Muscle layer of duodenum (tissue), 2 donors: ENCODE measurements at regions not wholly inside any gene's neighbourhood (a gene's known extent, or its start where the extent isn't known, plus 50 kb on each side); places are given as distances from the start of the nearest gene placed in this dataset.

Experiments
- H3K27ac ChIP-seq: one replicate; pipeline ENCODE4 v1.7.0; 2013; ENCODE audit warnings: mild to moderate bottlenecking, low read length
- H3K27me3 ChIP-seq: one replicate; pipeline ENCODE4 v1.7.0; 2013; ENCODE audit warnings: low read depth, mild to moderate bottlenecking, control low read depth, low read length
- H3K36me3 ChIP-seq, 2 donors: one replicate each; pipeline ENCODE4 v1.7.0; 2013; ENCODE audit warnings: low read length in 2 of 2, control low read depth in 1 of 2, mild to moderate bottlenecking in 1 of 2; ENCODE audit not compliant: insufficient read depth in 2 of 2, control insufficient read depth in 1 of 2
- H3K4me1 ChIP-seq, 2 donors: one replicate each; pipeline ENCODE4 v1.7.0; 2013; ENCODE audit warnings: low read length in 2 of 2, mild to moderate bottlenecking in 2 of 2, control low read depth in 1 of 2, moderate library complexity in 1 of 2; ENCODE audit not compliant: insufficient read depth in 2 of 2, control insufficient read depth in 1 of 2
- H3K4me3 ChIP-seq, 2 donors: one replicate each; pipeline ENCODE4 v1.7.0; 2013; ENCODE audit warnings: low read length in 2 of 2, low read depth in 1 of 2, mild to moderate bottlenecking in 1 of 2
- H3K9me3 ChIP-seq, 2 donors: one replicate each; pipeline ENCODE4 v1.7.0; 2013; ENCODE audit warnings: low read length in 2 of 2, control low read depth in 1 of 2, mild to moderate bottlenecking in 1 of 2; ENCODE audit not compliant: control insufficient read depth in 1 of 2
- donor health status: healthy.

DNA sequence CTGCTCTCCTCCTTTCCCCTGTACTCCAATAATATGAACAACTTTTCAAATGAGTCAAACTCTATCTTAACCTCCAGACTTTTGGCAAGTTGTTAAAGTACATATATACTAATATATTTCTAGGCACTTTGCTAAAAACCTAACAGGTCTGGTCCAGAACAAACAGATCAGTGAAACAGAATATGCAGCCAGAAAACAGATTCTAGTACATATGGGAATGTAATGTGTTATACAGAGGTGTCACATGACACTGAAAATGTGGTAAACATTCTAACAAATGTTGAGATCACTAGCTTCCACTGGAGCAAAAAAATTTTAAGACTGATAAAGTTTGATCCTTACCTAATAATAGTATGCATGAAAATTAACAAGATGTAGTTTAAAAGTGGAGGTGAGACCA lies 136.9 kb downstream of the OR2K2 start:
- H3K27me3 ChIP-seq, result no peaks in the 10 kb centered on the region
- H3K4me1 ChIP-seq, result no peaks in the 10 kb centered on the region
- H3K4me3 ChIP-seq, result no peak overlapping the region
- H3K27ac ChIP-seq, result no peak overlapping the region
- no peaks in the 10 kb centered on the region for H3K36me3 ChIP-seq
- H3K9me3 ChIP-seq, result no peaks in the 10 kb centered on the region

DNA sequence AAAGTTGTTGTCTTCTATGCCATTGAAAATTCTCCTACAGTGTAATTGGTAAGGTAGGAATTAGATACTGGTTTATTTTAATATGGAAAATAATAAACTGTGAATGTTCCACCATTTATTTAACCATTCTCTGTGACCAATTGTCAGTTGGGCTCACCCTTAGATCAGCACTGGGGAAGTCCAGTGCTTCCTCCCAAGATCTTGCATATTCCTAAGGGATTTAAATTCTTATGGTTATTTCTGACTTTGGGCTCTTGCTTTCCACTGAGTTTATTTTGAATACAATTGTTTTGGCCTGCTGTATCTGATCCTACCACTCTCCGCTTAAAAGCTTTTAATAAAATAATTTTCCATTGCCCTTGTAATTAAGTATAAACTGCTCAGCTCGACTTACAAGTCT lies 137.4 kb downstream of the OR2K2 start:
- no peaks in the 10 kb centered on the region for H3K9me3 ChIP-seq
- H3K27ac ChIP-seq, result no peak overlapping the region
- H3K4me3 ChIP-seq, result no peak overlapping the region
- H3K27me3 ChIP-seq, result no peaks in the 10 kb centered on the region
- no peaks in the 10 kb centered on the region for H3K36me3 ChIP-seq
- H3K4me1 ChIP-seq, result no peaks in the 10 kb centered on the region

DNA sequence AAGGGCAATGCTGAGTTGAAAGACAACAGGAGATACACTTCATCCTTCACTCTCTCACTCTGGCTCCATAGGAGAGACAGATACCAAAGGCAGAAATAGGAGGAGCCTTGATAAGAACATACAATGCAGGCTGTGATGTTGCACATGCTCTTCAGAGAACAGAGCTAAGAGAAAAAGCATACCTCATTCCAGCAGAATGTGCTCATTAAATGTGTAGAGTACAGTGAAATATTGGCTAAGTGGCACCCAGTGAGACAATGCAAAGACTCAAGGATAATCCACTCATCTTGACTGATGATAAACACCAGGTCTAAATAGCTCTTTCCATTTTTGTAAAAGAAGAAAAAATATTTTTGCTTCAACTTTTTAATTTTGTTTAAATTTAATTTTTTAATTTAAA lies 139.7 kb downstream of the OR2K2 start:
- no peaks in the 10 kb centered on the region for H3K36me3 ChIP-seq
- no peak overlapping the region for H3K27ac ChIP-seq
- no peaks in the 10 kb centered on the region for H3K9me3 ChIP-seq
- no peak overlapping the region for H3K4me3 ChIP-seq
- H3K27me3 ChIP-seq, result no peaks in the 10 kb centered on the region
- H3K4me1 ChIP-seq, result no peaks in the 10 kb centered on the region

DNA sequence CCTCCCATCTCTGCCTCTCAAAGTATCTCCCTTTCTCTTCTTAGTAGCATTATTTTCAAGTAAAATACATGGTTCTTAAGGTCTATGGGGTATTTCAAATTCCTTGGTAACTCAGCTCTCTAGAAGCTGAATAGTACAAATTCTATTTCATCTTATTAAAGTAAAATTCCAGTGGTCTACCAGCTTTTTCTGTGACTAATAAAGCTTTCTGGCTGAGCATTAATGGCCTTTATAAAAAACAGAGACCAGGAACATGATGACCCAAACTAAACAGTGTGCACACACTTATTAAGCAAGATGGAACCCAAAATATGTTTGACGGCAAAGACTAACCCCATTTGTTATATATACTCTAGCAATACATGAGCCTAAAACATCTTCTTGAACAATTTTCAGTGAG lies 142.6 kb downstream of the OR2K2 start:
- Histone ChIP-seq H3K27me3 (no peaks in the 10 kb centered on the region), H3K27ac (no peak overlapping the region), H3K4me3 (no peak overlapping the region), H3K36me3 (no peaks in the 10 kb centered on the region), H3K4me1 (no peaks in the 10 kb centered on the region), H3K9me3 (no peaks in the 10 kb centered on the region)

DNA sequence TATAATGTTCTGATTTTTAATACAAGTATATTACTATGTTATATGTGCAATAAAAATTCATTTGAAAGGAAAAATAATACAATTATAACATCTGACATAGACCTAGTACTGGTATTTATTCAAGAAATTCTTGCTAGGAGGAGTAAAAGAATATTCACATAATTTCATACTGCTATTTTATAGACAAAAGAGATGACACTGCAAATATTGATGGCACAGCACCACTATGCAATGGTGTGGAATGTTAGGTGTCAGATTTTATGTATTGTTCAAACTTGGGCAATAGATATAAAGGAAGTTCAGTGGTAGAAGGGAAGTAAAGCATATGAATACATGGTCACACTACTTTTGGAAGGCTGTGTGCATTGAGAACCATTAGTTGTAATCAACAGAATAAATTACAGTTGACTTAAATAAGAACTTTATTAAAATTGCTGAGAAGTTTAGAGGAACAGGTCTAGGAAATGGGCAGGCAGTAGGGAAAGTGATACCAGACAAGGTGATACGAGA lies 143.9 kb downstream of the OR2K2 start:
- Histone ChIP-seq H3K27me3 (no peaks in the 10 kb centered on the region), H3K9me3 (peaks cover 0 to 2% of the 10 kb centered on the region in 2 donors)

DNA sequence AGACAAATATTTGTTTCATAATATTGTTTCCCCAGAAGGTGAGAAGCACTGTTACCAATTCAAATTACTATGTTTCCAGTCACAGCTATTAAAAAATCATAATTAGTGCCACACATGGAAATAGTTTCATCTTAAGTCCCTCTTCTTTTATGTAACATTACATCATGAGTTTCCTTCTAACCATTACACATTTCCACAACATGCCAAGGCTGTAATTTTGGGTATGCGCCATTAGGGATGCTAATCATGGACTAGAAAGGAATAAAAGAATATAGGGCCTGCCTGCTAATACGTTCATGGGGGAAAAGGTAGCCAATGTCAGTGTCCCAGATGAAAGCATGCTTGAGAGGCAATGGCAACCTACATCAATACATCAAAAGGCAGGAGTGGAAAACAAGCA lies 142.5 kb upstream of the LPAR1 start:
- no peak overlapping the region for H3K27ac ChIP-seq
- H3K27me3 ChIP-seq, result no peaks in the 10 kb centered on the region
- H3K36me3 ChIP-seq, result no peaks in the 10 kb centered on the region
- peaks cover 0 to 2% of the 10 kb centered on the region in 2 donors for H3K9me3 ChIP-seq
- no peaks in the 10 kb centered on the region for H3K4me1 ChIP-seq
- H3K4me3 ChIP-seq, result no peak overlapping the region

More for the DNA sequence above, 143.9 kb downstream of the OR2K2 start:
- no peaks in the 10 kb centered on the region for H3K36me3 ChIP-seq
- H3K4me3 ChIP-seq, result no peak overlapping the region
- H3K4me1 ChIP-seq, result no peaks in the 10 kb centered on the region
- no peak overlapping the region for H3K27ac ChIP-seq

DNA sequence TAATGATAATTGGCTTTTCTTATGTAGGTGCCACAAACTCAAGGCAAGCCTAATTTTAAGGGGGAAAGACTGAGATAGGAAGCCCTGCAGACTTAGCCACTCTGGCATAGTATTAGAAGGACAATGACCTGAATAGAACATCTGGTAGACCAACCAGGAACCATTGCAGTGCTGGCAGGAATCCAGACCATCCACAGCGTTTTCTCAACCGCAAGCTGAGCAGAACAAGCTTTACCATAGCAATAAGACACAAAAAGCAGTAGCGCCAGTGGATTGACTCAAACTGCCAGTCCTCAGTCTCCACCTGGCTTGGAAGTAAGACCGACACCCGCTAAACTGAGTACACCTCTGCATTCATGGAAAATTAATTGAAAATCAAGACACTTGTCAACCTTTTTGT lies 141.3 kb upstream of the LPAR1 start:
- Histone ChIP-seq H3K4me3 (no peak overlapping the region), H3K27ac (no peak overlapping the region), H3K27me3 (no peaks in the 10 kb centered on the region), H3K36me3 (no peaks in the 10 kb centered on the region), H3K4me1 (no peaks in the 10 kb centered on the region), H3K9me3 (peaks cover 0 to 2% of the 10 kb centered on the region in 2 donors)

DNA sequence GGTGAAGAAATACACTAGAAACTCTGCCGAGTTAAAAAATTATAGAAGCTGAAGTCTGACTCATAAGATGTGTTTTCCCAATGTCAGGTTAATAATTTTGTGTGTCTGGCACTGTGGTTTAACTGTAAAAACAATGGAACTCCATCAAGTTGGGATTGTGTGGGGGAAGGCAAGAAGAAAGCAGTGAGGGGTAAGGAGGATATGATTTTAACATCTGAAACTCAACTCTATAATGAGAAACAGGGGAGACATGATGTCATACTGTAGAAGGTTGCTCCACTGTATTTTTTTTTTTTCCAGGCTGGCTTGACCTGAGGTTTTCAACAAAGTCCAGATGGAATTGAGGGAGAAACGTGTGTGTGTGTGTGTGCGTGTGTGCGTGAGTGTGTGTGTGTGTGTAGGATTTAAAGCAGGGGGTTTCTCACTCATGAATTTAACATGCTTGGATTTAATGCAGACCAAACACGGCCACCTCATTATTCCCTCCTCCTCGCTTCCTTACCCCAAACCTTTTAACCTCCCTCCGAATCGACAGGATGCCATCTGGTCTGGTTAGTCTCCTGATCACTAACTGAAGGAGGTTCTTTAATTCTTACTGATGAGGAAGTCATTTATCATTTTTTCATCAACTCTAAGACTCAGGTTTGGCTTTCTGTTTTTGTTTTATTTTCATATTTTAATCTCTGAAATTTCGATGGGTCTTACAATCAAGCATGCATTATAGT lies 140.2 kb upstream of the LPAR1 start:
- no peaks in the 10 kb centered on the region for H3K27me3 ChIP-seq
- no peak overlapping the region for H3K27ac ChIP-seq
- H3K4me3 ChIP-seq, result no peak overlapping the region
- H3K36me3 ChIP-seq, result no peaks in the 10 kb centered on the region
- H3K9me3 ChIP-seq, result peaks cover 0 to 2% of the 10 kb centered on the region in 2 donors
- no peaks in the 10 kb centered on the region for H3K4me1 ChIP-seq

DNA sequence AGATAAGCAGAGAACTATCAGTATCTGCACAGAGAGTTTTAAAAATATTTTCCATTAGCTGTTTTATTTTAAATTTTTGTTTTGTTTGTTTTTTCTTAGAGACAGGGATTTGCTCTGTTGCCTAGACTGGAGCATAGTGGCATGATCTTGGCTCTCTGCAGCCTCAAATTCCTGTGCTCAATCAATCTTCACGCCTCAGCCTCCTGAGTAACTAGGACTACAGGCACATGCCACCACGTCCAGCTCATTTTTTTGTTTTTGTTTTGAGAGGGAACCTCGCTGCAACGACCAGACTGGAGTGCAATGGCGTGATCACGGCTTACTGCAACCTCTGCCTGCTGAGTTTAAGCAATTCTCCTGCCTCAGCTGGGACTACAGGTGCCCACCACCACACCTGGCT lies 138.2 kb upstream of the LPAR1 start:
- no peak overlapping the region for H3K27ac ChIP-seq
- H3K4me3 ChIP-seq, result no peak overlapping the region
- H3K36me3 ChIP-seq, result no peaks in the 10 kb centered on the region
- peaks cover 0 to 2% of the 10 kb centered on the region in 2 donors for H3K9me3 ChIP-seq
- no peaks in the 10 kb centered on the region for H3K4me1 ChIP-seq
- H3K27me3 ChIP-seq, result no peaks in the 10 kb centered on the region

DNA sequence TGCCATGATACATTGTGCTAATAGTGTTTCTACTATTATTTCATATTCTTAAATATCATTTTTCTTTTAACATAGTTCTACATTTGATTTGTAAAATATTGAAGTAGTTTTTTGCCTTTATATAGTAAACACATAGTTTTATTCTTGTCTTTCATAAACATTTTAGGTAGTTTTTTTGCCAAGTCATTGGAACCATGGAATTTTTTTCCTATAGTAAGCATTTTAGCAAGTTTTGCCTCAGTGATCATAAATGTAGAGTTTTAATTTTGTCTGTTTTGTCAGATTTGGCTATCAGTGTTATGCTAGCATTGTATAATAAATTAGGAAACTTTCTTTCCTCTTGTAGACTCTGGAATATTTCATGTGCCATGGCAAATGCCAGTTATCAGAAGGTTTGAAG lies 137.1 kb upstream of the LPAR1 start:
- Histone ChIP-seq H3K4me1 (no peaks in the 10 kb centered on the region), H3K27ac (no peak overlapping the region), H3K36me3 (no peaks in the 10 kb centered on the region), H3K27me3 (no peaks in the 10 kb centered on the region), H3K4me3 (no peak overlapping the region), H3K9me3 (no peaks in the 10 kb centered on the region)

DNA sequence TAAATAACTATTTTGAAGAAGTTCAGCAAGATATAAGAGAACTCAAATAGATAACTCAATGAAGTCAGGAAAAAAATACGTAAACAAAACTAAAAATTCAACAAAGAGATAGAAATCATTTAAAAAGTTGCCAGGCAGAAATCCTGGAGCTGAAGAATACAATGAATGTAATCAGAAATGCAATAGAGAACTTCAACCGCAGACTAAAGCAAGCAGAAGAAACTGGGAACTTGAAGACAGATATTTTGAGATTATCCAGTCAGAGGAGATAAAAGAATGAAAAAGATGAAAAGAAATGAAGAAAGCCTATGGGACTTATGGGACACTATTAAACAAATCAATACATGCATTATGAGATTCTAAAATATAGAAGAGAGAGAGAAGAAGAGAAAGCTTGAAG lies 129.1 kb upstream of the LPAR1 start:
- Histone ChIP-seq H3K27me3 (no peaks in the 10 kb centered on the region), H3K27ac (no peak overlapping the region), H3K36me3 (no peaks in the 10 kb centered on the region), H3K4me3 (no peak overlapping the region), H3K9me3 (peaks cover 0 to 13% of the 10 kb centered on the region in 2 donors), H3K4me1 (no peaks in the 10 kb centered on the region)
